Chondrocyte (in vitro differentiated cells): ENCODE measurements at regions not wholly inside any gene's neighbourhood (a gene's known extent, or its start where the extent isn't known, plus 50 kb on each side); places are given as distances from the start of the nearest gene placed in this dataset.

Source experiments
- DNase-seq: peaks from one replicate; pipeline ENCODE4 v3.0.0; 2021; ENCODE audit warnings: mixed read lengths, low spot score
- H3K27ac Mint-ChIP-seq: one replicate; pipeline ENCODE4 v1.8.0; 2021; ENCODE audit warnings: mild to moderate bottlenecking, moderate library complexity, mixed read lengths; ENCODE audit not compliant: unreplicated experiment
- H3K27me3 Mint-ChIP-seq: 2 replicates; pipeline ENCODE4 v1.8.0; 2021; ENCODE audit warnings: low read depth, mixed read lengths
- H3K36me3 Mint-ChIP-seq: 2 replicates; pipeline ENCODE4 v1.8.0; 2021; ENCODE audit warnings: low read depth, mixed read lengths
- H3K4me1 Mint-ChIP-seq: 2 replicates; pipeline ENCODE4 v1.8.0; 2021; ENCODE audit warnings: low read depth, mild to moderate bottlenecking, mixed read lengths
- H3K4me3 Mint-ChIP-seq: one replicate; pipeline ENCODE4 v1.8.0; 2021; ENCODE audit warnings: mild to moderate bottlenecking, moderate library complexity, mixed read lengths; ENCODE audit not compliant: unreplicated experiment
- H3K9me3 Mint-ChIP-seq: 2 replicates; pipeline ENCODE4 v1.8.0; 2021; ENCODE audit warnings: low read depth, mixed read lengths
- TF ChIP-seq, protein P1 (sequence below): fragments of 200-600 bp; sonication (generic); IDR thresholded peaks from 2 replicates; pipeline ENCODE4 v1.5.0; 2021; ENCODE audit warnings: antibody characterized with exemption, mild to moderate bottlenecking, moderate library complexity

DNA sequence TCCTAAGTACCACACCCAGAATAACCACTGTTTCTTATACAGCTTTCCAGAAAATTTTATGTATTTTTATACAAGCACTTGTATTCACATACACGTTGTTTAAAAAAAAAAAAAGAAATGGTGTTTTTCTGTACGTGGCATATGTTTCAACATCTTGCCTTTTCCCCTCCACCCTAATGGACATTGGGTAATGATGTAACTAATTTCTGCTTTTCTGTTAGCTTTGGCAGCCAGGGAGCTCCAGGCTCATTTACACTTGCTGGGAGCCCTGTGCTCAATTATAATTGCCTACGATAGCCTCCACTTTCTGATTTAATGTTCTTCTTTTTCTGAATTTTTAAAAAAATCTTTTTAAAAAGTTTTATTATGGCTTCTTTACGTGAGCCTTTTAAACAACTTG is 352.4 kb downstream of the UTRN start:
- no peaks in the 10 kb centered on the region for H3K27me3 Mint-ChIP-seq
- DNase-seq, result no peak
- H3K27ac Mint-ChIP-seq, result no peak overlapping the region
- TF ChIP-seq, protein P1, sequence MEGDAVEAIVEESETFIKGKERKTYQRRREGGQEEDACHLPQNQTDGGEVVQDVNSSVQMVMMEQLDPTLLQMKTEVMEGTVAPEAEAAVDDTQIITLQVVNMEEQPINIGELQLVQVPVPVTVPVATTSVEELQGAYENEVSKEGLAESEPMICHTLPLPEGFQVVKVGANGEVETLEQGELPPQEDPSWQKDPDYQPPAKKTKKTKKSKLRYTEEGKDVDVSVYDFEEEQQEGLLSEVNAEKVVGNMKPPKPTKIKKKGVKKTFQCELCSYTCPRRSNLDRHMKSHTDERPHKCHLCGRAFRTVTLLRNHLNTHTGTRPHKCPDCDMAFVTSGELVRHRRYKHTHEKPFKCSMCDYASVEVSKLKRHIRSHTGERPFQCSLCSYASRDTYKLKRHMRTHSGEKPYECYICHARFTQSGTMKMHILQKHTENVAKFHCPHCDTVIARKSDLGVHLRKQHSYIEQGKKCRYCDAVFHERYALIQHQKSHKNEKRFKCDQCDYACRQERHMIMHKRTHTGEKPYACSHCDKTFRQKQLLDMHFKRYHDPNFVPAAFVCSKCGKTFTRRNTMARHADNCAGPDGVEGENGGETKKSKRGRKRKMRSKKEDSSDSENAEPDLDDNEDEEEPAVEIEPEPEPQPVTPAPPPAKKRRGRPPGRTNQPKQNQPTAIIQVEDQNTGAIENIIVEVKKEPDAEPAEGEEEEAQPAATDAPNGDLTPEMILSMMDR, result no peak
- H3K4me3 Mint-ChIP-seq, result no peak overlapping the region
- H3K36me3 Mint-ChIP-seq, result no peaks in the 10 kb centered on the region
- H3K9me3 Mint-ChIP-seq, result no peaks in the 10 kb centered on the region
- no peaks in the 10 kb centered on the region for H3K4me1 Mint-ChIP-seq

DNA sequence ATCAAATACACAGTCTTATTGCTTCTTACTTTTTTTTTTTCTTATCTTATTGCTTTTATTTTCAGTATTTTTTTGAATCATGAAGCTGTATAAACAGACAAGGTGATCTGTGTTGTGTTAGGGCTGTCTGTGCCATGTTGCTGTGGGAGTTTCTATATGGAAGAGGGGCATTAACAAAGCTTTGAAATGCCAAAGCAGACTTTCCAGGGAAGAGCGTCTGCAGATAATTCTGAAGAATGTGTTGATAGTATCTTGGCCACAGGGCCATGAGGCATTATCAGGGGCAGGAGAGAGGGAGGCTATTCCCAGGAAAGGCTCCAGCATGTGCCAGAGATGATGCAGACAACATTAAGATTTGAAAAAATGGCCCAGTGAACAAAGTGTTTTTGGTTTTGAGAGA is 354.5 kb downstream of the UTRN start:
- Mint-ChIP-seq H3K27ac (no peak overlapping the region), H3K9me3 (no peaks in the 10 kb centered on the region), H3K4me3 (no peak overlapping the region), H3K4me1 (no peaks in the 10 kb centered on the region), H3K27me3 (no peaks in the 10 kb centered on the region), H3K36me3 (no peaks in the 10 kb centered on the region)
- no peak for DNase-seq
- TF ChIP-seq, protein P1, result no peak

DNA sequence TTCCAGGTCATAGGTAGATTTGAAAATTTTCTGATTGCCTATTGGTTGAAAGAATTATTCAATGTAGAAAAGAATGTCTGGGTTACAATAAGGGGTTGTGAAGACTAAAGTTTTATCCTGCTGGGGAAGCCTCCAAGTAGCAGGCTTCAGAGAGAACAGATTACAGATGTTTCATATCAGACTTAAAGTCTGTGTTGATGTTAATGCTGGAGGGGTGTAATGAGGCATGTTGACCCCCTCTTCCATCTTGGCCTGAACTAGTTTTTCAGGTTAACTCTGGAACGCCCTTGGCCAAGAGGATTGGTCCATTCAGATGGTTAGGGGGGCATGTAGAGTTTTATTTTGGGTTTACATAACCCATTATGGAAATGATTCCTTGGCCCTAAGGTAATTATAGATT is 356.2 kb downstream of the UTRN start:
- Mint-ChIP-seq H3K4me1 (peaks cover 11% of the 10 kb centered on the region), H3K27me3 (no peaks in the 10 kb centered on the region), H3K27ac (no peak overlapping the region), H3K4me3 (no peak overlapping the region), H3K9me3 (no peaks in the 10 kb centered on the region), H3K36me3 (no peaks in the 10 kb centered on the region)
- TF ChIP-seq, protein P1, result no peak
- no peak for DNase-seq

DNA sequence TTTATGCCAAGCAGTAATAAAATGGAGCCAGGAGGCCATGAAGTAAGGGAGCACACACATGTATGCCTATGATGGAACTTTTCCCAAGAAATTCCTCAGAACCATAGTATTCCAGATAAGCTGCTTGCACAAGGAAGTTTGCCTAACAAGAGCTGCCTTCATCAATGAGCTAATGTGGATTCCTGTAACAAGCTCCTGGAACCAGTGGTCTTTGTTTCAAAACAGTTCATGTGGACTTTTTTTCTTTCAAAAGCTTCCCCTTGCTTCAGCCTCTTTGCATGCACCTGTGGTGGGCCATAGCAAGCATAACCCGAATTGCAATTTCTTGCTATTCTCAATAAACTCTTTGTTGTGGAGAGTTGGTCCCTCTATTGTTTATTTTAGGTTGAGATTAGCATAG is 359.6 kb downstream of the UTRN start:
- H3K9me3 Mint-ChIP-seq, result no peaks in the 10 kb centered on the region
- H3K36me3 Mint-ChIP-seq, result no peaks in the 10 kb centered on the region
- H3K4me1 Mint-ChIP-seq, result peaks cover 24% of the 10 kb centered on the region
- no peaks in the 10 kb centered on the region for H3K27me3 Mint-ChIP-seq
- DNase-seq, result no peak
- H3K27ac Mint-ChIP-seq, result no peak overlapping the region
- TF ChIP-seq, protein P1, result no peak
- no peak overlapping the region for H3K4me3 Mint-ChIP-seq

DNA sequence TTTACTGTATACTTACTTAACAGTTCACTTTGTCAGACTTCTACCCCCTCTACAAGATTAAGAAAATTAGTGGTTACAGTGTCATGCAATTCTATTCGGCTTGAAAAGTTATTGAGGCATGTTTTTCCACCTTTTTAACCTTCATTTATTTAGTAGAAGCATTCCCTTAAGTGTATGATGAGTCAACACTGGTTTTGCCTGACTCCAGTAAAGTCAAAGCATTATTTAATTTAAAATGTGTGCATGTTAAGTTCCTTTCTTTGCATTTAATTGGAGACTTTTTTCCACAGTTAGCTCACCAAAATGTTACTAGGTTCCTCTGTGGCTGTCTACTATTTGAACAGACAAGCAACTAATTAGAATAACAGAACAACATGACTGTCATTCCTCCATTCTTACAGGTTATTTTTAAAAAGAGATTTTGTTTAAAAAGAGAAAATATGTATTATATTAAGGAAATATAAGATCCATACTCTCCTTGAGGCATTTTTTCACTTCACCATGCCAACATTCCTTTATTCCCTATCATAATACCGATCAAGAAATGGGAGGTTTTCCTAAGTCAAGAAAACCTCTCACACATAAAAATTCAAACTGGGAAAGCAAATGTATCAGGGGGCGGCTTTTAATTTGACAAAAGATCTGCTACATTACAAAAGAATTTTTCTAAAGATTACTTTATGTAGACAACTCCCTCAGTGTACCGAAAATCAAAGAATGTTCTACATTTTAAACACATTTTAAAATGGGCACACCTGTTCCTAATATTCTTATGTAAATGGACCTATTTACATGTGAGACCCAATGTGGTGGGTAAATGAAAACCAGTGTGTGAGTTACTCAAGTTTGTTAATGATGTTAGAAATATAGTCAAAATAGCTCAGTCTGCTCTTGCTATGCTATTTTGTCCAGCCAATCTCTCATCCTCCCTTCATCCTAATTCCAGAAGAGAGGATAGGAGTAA is 361.2 kb downstream of the UTRN start:
- H3K36me3 Mint-ChIP-seq, result peaks cover 3% of the 10 kb centered on the region
- no peak overlapping the region for H3K27ac Mint-ChIP-seq
- H3K9me3 Mint-ChIP-seq, result no peaks in the 10 kb centered on the region
- no peaks in the 10 kb centered on the region for H3K27me3 Mint-ChIP-seq
- TF ChIP-seq, protein P1, result no peak
- no peak for DNase-seq
- H3K4me3 Mint-ChIP-seq, result no peak overlapping the region
- peaks cover 24% of the 10 kb centered on the region for H3K4me1 Mint-ChIP-seq
